Stimulated activated naive CD8-positive, alpha-beta T cell treated with anti-CD3 and anti-CD28 coated beads, Interleukin-15, Interleukin-2, amounts not matched to agents 100 ng/mL and 50 ng/mL, for 24 hours (primary cell): ENCODE measurements at regions not wholly inside any gene's neighbourhood (a gene's known extent, or its start where the extent isn't known, plus 50 kb on each side); places are given as distances from the start of the nearest gene placed in this dataset.
"Not testable (repeated sequence)": the region's sequence is repeated elsewhere in the genome, so short reads cannot be mapped to it uniquely, and the experiment has no call there.

Experiments used
- H3K27ac Mint-ChIP-seq: one replicate; pipeline ENCODE4 v1.8.0; 2021; ENCODE audit warnings: mild to moderate bottlenecking, mixed read lengths
- H3K27me3 Mint-ChIP-seq: one replicate; pipeline ENCODE4 v1.8.0; 2021; ENCODE audit warnings: mixed read lengths
- H3K36me3 Mint-ChIP-seq: one replicate; pipeline ENCODE4 v1.8.0; 2021; ENCODE audit warnings: low read depth, mixed read lengths
- H3K4me1 Mint-ChIP-seq: one replicate; pipeline ENCODE4 v1.8.0; 2021; ENCODE audit warnings: low read depth, mixed read lengths
- H3K4me3 Mint-ChIP-seq: one replicate; pipeline ENCODE4 v1.8.0; 2021; ENCODE audit warnings: mild to moderate bottlenecking, mixed read lengths
- H3K9me3 Mint-ChIP-seq: one replicate; pipeline ENCODE4 v1.8.0; 2021; ENCODE audit warnings: mixed read lengths

GRCh38 chrY:21001102-21001501 is 245.2 kb downstream of the RPS4Y2 start:
- Mint-ChIP-seq H3K4me1 (peaks cover 44% of the 10 kb centered on the region), H3K27me3 (no peaks in the 10 kb centered on the region), H3K9me3 (no peaks in the 10 kb centered on the region), H3K4me3 (no peak overlapping the region), H3K27ac (no peak overlapping the region), H3K36me3 (no peaks in the 10 kb centered on the region)

GRCh38 chrY:21003059-21003458 is 247.2 kb downstream of the RPS4Y2 start:
- Mint-ChIP-seq H3K4me1 (peaks cover 36% of the 10 kb centered on the region), H3K4me3 (no peak overlapping the region), H3K27ac (no peak overlapping the region), H3K36me3 (no peaks in the 10 kb centered on the region), H3K27me3 (no peaks in the 10 kb centered on the region), H3K9me3 (no peaks in the 10 kb centered on the region)

DNA sequence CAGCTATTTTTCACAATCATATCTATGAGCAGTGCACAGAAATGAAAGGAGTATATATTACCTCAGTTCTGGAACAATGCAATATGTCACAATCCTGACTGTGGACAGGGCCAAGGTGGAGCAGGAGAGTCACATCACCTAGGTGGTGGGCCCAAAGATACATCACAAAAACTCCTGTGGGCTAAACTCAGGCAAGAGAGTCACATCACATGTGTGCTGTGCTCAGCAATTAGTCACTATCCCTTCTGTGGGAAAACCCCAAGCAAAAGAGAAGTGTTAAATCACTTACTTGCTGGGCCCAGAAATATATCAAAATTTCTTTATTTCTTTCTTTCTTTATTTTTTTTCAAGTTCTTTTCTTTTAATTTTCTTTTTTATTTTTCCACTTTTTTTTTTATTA is 249.6 kb downstream of the RPS4Y2 start:
- H3K4me3 Mint-ChIP-seq = no peak overlapping the region
- H3K27me3 Mint-ChIP-seq = no peaks in the 10 kb centered on the region
- H3K36me3 Mint-ChIP-seq = no peaks in the 10 kb centered on the region
- H3K9me3 Mint-ChIP-seq = no peaks in the 10 kb centered on the region
- peaks cover 26% of the 10 kb centered on the region for H3K4me1 Mint-ChIP-seq
- no peak overlapping the region for H3K27ac Mint-ChIP-seq

GRCh38 chrY:21021811-21022210 is 265.9 kb downstream of the RPS4Y2 start:
- H3K27ac Mint-ChIP-seq = no peak overlapping the region

DNA sequence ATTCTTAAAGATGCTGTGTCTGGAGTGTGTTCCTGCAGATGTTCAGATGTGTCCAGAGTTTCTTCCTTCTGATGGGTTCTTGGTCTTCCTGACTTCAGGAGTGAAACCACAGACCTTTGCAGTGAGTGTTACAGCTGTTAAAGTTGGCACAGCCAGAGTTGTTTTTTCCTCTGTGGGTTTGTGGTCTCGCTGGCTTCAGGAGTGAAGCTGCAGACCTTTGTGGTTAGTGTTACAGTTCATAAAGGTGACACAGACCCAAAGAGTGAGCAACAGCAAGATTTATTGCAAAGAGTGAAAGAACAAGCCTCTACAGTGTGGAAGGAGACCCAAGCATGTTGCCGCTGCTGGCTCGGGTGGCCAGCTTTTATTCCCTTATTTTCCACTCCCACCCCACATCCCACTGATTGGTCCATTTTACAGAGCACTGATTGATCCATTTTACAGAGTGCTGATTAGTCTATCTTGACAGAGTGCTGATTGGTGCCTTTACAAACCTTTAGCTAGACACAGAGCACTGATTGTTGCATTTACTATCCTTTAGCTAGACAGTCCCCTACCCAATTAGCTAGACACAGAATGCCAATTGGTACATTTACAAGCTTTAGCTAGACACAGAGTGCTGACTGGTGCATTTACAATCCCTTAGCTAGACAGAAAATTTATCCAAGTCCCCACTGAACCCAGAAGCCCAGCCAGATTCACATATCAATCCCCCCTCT is 266.6 kb downstream of the RPS4Y2 start:
- Mint-ChIP-seq H3K4me3 (no peak overlapping the region), H3K36me3 (no peaks in the 10 kb centered on the region), H3K27ac (no peak overlapping the region), H3K27me3 (no peaks in the 10 kb centered on the region), H3K9me3 (no peaks in the 10 kb centered on the region), H3K4me1 (peaks cover 39% of the 10 kb centered on the region)

More at GRCh38 chrY:21021811-21022210, 265.9 kb downstream of the RPS4Y2 start:
- H3K9me3 Mint-ChIP-seq = no peaks in the 10 kb centered on the region
- H3K27me3 Mint-ChIP-seq = no peaks in the 10 kb centered on the region
- H3K4me1 Mint-ChIP-seq = peaks cover 39% of the 10 kb centered on the region
- H3K36me3 Mint-ChIP-seq = no peaks in the 10 kb centered on the region
- H3K4me3 Mint-ChIP-seq = no peak overlapping the region

DNA sequence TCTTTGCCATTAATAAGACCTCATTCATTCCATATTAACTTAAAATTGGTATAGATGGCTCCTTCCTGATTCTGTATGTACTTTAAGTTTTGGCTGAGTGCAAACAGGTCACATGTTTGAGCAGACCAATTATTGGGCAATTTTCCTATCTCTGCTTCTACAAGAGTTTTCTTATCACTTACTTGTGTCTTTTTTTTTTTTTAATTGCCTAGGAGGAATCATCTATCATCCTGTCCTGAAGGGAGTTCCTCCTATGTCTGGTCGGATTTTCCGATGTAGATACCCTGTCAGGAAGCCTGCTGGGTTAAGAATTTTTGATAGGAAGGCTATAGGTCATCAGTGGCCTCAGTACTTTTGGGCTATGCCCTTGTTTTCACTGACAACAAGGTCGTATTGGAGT is 268.0 kb downstream of the RPS4Y2 start:
- Mint-ChIP-seq H3K4me1 (peaks cover 43% of the 10 kb centered on the region), H3K27me3 (no peaks in the 10 kb centered on the region), H3K4me3 (no peak overlapping the region), H3K9me3 (no peaks in the 10 kb centered on the region), H3K36me3 (no peaks in the 10 kb centered on the region), H3K27ac (no peak overlapping the region)

GRCh38 chrY:21028506-21028905 is 272.6 kb downstream of the RPS4Y2 start:
- no peak overlapping the region for H3K4me3 Mint-ChIP-seq
- H3K27ac Mint-ChIP-seq = no peak overlapping the region
- no peaks in the 10 kb centered on the region for H3K36me3 Mint-ChIP-seq
- H3K4me1 Mint-ChIP-seq = peaks cover 47% of the 10 kb centered on the region
- H3K9me3 Mint-ChIP-seq = no peaks in the 10 kb centered on the region
- H3K27me3 Mint-ChIP-seq = no peaks in the 10 kb centered on the region

DNA sequence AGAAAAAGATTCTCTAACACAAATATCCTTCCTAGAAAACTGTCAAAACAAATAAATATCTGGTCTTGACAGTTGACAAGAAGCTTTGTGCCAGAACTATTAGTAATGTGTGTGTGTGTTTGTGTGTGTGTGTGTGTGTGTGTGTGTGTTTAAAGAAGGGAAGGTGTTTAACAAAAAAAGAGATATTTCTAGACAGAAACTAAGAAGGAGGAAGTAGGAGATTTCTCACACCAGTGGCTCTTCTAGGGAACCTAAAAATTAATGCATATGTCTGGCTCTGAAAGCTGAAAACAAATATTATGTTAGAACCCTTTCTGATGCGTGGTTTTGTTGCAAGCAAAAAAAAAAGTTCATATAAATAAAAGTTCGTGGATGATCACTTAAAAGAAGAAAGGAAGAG is 277.5 kb downstream of the RPS4Y2 start:
- Mint-ChIP-seq H3K27me3 (no peaks in the 10 kb centered on the region), H3K4me1 (peaks cover 47% of the 10 kb centered on the region), H3K4me3 (no peak overlapping the region), H3K36me3 (no peaks in the 10 kb centered on the region), H3K27ac (peak overlapping the region; percentile 26), H3K9me3 (no peaks in the 10 kb centered on the region)

DNA sequence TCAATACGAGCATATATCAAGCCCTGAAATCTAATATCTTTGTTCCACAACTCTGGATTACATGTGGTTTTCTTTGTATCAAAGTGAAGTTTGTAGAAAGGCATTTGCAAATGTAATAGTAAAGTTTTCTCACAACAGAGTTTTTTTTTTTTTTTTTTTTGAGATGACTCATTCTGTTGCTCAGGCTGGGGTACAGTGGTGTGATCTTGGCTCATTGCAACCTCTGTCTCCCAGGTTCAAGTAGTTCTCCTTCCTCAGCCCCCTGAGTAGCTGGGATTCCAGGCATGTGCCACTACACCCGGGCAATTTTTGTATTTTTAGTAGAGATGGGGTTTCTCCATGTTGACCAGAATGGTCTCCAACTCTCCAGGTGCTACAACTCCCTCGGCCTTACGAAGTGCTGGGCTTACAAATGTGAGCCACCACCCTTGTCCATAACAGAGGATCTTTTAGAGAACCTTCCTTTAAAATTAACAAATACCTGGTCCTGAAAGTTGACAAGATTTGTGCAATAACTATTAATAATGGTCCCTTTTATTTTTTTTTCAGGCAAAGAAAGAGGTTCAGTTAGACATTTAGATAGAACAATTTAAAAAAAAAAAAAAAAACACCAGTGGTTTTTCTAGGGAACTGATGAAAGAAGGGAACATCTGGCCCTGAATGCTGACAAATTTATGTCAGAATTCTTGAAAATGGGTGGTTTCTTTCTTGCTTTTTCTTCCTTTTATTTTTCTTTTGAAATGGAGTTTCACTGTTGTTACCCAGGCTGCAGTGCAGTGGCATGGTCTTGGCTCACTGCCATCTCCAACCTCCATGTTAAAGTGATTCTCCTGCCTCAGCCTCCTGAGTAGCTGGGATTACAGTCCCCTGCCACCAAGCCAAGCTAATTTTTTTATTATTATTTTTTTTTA is 278.5 kb downstream of the RPS4Y2 start:
- Mint-ChIP-seq H3K36me3 (no peaks in the 10 kb centered on the region), H3K4me1 (peaks cover 40% of the 10 kb centered on the region), H3K4me3 (peak overlapping the region; percentile 32), H3K27me3 (no peaks in the 10 kb centered on the region), H3K27ac (peak overlapping the region; percentile 52), H3K9me3 (no peaks in the 10 kb centered on the region)

- H3K9me3 Mint-ChIP-seq, H3K4me3 Mint-ChIP-seq, H3K36me3 Mint-ChIP-seq, H3K27ac Mint-ChIP-seq, H3K27me3 Mint-ChIP-seq: not testable (repeated sequence)
- peaks cover 33% of the 10 kb centered on the region for H3K4me1 Mint-ChIP-seq
Measured at GRCh38 chrY:21037398-21037797, 281.5 kb downstream of the RPS4Y2 start.

- H3K4me1 Mint-ChIP-seq = peaks cover 9% of the 10 kb centered on the region
- peaks cover 5% of the 10 kb centered on the region for H3K9me3 Mint-ChIP-seq
Measured at GRCh38 chrY:21039811-21040210, 283.9 kb downstream of the RPS4Y2 start.

DNA sequence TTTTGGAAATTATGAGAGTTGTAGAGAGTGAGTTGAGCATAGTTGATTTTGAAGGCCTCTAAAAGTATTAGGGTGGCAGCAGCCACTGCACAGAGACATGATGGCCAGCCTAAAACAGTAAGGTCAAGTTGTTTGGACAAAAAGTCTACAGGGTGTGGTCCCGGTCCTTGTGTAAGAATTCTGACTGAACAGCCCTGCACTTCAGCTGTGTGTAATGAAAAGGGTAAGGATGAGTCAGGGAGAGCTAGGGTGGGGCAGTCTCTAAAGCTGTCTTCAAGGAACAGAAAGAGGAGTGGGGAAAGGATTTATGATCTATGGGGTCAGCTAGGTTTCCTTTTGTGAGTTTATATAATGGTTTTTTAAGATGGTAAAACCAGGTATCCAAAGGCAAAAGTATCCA is 284.8 kb downstream of the RPS4Y2 start:
- not testable (repeated sequence) for H3K9me3 Mint-ChIP-seq, H3K27ac Mint-ChIP-seq, H3K4me1 Mint-ChIP-seq, H3K36me3 Mint-ChIP-seq, H3K4me3 Mint-ChIP-seq, H3K27me3 Mint-ChIP-seq

More at GRCh38 chrY:21039811-21040210, 283.9 kb downstream of the RPS4Y2 start:
- Mint-ChIP-seq H3K36me3 (peaks cover 5% of the 10 kb centered on the region), H3K27me3 (no peaks in the 10 kb centered on the region), H3K27ac (no peak overlapping the region), H3K4me3 (no peak overlapping the region)

DNA sequence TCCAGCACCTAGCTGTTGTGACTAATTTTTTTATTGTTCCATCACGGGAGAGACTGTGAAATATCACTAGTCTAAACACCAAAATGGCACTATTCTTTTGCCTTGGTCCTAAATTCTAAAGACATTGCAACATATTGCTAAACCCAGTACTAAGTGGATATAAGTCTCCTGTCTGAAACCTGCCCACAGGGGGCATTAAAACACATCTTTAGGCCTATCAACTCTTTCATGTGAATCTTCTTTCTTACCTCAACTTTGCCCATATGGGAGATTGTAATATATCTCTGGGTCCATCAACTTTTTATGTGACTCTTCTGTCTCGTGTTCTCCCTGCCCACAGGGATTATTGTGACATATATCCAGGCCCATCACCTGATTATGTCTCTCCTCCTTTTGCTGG is 317.2 kb downstream of the RPS4Y2 start:
- Mint-ChIP-seq H3K9me3 (no peaks in the 10 kb centered on the region), H3K4me1 (no peaks in the 10 kb centered on the region), H3K27me3 (no peaks in the 10 kb centered on the region), H3K4me3 (no peak overlapping the region), H3K36me3 (no peaks in the 10 kb centered on the region), H3K27ac (no peak overlapping the region)

DNA sequence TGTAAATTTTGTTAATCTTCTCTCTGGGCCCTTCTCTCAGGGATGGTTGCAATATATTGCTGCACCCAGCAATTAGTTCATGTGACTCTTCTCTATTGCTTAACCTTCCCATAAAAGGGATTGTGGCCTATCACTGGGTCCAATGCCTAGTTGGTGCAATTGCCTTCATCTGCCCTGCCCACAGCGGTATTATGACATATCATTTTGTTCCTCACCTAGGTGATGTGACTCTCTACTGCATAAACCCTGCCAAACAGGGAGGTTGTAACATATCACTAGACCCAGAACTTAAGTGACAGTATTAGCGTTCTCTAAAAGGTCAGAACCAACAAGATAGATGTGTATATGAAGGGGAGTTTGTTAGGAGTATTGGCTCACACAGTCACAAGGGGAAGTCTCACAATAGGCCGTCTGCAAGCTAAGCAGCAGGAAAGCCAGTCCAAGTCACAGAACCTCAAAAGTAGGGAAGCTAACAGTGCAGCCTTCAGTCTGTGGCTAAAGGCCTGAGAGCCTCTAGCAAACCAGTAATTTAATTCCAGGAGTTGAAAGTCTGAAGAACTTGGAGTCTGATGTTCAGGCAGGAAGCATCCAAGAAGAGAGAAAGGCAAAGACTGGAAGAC is 317.8 kb downstream of the RPS4Y2 start:
- Mint-ChIP-seq H3K9me3 (no peaks in the 10 kb centered on the region), H3K27me3 (no peaks in the 10 kb centered on the region), H3K36me3 (no peaks in the 10 kb centered on the region)

DNA sequence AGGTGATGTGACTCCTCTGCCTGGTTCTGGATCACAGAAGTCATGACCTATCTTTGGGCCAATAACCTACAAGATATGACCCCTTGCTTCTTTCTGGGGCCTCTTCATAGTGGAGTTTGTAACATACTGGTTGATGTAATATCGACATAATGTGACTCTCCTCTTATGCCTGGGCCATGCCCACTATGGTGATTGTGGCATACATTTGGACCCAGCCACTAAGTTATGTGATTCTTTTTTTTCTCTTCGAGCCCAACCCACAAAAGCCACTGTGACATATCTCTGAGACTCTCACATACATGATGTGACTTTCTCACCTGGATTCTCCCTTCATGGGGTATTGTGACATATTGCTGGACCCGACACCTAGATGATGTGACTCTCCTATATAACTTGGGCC is 319.8 kb downstream of the RPS4Y2 start:
- Mint-ChIP-seq H3K9me3 (no peaks in the 10 kb centered on the region), H3K27ac (no peak overlapping the region), H3K27me3 (no peaks in the 10 kb centered on the region), H3K36me3 (no peaks in the 10 kb centered on the region), H3K4me3 (no peak overlapping the region), H3K4me1 (no peaks in the 10 kb centered on the region)

More for the DNA sequence above, 317.8 kb downstream of the RPS4Y2 start:
- no peak overlapping the region for H3K4me3 Mint-ChIP-seq
- H3K27ac Mint-ChIP-seq = no peak overlapping the region
- no peaks in the 10 kb centered on the region for H3K4me1 Mint-ChIP-seq
